Stimulated activated CD4-positive, alpha-beta T cell treated with anti-CD3 and anti-CD28 coated beads, TNF-alpha, amount 100 ng/mL, for 48 hours (primary cell): ENCODE measurements at regions not wholly inside any gene's neighbourhood (a gene's known extent, or its start where the extent isn't known, plus 50 kb on each side); places are given as distances from the start of the nearest gene placed in this dataset.
"Not testable (repeated sequence)": the region's sequence is repeated elsewhere in the genome, so short reads cannot be mapped to it uniquely, and the experiment has no call there.

ENCODE experiments used
- DNase-seq, 3 donors: peaks; one replicate each; pipeline ENCODE4 v3.0.0-alpha.2; 2020; ENCODE audit warnings: low read depth in 3 of 3

DNA sequence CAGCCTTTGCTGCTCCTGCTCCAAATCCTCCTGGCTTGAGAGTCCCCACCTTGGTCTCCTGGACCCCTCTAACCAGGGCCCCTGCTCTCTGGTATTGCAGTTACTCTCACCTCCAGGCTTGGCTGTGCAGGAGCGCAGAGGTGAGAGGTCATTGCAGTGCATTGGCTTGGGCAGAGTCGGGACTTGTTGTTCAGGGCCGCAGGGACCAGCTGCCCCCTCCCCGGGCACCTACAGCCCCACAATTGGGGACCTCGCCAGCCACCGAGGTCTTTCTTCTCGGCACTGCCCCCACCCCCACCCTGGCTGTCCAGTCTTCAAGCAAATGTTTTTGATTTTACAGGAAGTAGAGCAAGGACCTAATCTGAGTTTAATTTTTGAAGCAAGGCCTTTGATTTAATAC is 65.5 kb upstream of the FGF3 start:
- no peak for DNase-seq

DNA sequence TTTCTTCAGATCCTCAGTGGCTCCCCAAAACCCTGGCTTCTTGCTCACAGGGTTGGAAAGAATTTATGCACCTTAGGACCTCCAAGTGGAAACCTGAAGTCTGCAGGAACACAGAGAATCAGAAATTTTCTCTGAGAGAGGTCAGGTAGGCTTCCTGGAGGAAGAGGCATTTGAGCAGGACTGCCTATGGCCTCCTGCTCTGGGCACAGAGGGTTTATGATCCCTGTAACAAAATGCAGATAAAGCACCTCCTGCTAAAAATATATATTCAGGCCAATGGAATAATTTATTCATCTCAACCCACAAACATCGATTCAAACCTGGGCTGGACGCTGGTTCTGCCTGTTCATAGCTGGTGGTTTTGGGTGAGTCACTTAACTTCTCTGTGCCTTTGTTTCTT is 68.1 kb upstream of the FGF3 start:
- no peak for DNase-seq

DNA sequence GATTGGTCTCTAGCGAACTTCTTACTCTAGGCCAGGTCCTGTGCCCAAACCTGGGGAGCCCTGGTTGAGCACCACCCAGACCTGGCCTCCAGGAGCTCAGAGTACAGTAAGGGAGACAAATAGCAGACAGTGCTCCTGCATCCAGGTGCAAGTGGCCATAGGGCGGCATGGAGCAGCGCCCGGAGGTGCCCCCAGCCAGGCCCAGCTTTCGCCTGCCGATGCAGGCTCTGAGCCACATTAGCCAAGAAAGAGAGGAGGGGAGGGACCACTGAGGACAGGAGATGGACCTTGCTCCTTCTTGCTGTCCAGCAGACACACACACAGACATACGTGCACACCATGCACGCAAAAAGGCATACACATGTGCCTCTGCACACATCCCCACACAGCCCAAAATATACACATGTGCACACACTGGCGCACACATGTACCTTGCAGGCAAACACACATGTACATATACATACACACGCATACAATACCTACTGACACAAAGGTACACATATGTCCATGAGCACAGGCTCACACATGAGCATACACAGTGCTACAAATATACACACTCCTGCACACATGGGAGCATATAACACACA is 68.7 kb upstream of the FGF3 start:
- no peak for DNase-seq

DNA sequence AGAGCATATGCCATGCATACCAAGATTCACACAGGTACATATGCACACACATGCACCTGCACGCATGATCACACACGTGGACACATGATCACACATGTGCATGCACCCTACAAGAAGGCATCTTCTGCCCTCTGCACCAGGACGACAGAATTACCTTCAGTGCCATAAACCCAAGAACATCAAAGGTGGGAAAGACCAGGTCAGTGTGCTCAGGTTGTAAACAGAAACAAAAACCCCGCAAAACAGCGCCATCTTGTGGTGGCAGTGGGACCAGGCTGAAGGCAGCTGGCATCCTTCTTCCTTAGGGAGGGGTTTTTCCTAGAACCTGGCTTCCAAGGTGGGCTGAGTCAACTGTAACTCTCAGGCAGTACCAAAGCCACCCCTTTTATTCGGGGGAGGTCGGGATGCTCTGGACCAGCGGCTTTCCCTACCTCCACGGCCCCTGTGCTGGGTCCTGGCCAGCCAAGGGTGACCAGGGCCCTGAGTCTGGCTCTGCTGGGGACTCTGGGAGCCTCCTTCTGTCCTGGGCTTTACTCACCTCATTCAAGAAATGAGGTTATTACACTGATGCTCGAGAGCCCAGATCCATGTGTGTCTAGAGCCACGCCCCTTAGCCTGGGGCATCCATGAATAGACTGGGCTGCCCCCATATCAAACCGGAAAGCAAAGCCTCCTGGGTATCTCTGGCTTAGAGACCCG is 69.4 kb upstream of the FGF3 start:
- peak; percentile 21 to 58 (median 54) for DNase-seq

DNA sequence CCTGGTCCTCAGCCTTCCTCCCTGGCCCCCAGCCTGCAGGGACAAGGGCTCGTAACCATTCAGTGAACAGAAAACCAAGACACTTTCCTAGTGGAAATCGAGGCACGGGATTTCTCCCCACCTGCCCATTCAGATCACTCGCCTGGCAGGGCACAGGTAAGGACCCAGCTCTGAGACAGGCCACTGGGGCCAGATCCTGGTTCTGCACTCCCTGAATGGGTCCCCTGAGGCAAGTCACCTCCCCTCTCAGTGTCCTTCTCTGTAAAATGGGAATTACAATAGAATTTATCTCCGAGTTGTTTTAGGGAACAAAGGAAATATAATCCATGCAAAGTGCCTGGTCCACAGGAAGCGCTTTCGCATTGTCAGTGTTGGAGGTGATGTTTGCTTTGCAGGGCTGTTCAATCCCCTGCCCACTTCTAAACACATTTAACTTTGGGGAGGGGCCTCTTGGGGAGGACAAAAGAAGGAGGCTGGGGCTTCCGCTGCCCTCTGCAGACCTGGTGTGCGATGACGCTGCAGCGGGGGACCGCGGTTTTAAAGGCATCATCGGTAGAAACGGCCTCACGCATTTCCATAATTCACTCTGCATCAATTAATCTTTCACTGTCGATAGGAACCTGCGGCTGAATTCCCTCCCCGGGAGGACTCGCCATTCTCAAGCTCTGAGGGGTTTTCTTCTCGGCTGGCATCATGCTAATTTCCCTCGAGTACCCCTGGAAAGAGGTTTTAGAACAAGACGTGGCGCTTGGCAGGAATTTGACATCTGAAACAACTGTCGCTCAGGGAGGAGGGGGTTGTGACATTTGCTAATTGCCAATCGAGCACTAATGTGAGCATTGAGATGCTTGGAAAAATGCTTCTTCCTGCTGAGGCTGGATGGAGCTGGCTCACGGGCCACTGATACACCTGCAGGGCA is 70.4 kb upstream of the FGF3 start:
- DNase-seq, result no peak

DNA sequence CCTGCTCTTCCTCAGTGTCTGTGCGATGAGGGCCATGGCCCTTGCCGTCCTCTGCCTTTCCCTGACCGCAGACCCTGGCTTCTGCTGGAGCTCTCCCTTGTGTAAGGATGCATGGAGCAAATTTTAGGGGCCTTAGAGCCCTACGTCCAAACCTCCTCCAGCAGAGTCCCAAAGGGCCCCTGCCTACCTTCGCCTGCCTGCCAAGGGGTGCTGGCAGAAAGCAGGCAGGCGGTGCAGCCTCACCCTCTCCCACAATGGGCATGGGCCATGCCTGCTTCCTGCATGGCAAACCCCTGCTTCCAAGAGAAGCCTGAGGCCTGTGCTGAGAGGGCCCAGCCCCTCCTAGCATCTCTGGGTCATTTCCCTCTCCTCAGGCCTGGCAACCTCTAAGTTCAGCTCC is 71.3 kb upstream of the FGF3 start:
- DNase-seq, result no peak

DNA sequence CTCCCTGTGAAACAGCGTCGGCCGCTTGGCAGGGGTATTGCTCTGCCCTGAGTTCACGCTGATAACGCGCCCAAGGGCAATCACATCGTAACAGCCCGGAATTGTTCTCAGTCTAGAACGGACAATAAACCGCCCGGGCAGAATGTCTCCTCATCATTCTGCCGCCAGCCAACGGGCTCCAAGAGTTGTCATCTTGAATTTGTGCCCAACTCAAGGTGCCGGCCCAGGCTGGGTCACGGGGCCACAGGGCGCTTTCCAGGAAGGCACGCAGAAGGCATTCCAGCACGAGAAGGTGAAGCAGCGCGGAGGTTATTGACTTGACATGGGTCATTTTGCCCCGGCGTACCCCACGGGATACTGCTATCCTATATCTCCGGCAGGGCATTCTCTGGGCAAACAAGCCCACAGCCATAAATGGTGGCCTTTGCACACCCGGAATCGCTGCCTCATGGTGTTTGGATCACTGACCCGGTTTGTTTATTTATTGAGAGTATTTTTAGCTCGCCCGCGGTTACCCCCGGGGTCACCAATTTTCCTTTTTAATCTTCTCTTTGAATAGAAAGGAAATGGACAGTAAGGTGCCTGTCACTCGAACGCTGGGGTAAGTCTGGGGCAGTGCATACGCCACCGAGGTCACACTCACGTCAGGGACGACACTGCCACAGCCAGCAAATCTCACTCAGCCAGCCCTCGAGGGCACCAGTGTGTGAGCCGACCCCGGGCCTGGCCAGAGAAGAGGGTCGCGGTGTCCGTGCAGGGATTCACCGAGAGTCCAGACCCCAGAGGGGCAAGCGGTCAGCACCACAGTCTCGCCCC is 72.4 kb upstream of the FGF3 start:
- no peak for DNase-seq

DNA sequence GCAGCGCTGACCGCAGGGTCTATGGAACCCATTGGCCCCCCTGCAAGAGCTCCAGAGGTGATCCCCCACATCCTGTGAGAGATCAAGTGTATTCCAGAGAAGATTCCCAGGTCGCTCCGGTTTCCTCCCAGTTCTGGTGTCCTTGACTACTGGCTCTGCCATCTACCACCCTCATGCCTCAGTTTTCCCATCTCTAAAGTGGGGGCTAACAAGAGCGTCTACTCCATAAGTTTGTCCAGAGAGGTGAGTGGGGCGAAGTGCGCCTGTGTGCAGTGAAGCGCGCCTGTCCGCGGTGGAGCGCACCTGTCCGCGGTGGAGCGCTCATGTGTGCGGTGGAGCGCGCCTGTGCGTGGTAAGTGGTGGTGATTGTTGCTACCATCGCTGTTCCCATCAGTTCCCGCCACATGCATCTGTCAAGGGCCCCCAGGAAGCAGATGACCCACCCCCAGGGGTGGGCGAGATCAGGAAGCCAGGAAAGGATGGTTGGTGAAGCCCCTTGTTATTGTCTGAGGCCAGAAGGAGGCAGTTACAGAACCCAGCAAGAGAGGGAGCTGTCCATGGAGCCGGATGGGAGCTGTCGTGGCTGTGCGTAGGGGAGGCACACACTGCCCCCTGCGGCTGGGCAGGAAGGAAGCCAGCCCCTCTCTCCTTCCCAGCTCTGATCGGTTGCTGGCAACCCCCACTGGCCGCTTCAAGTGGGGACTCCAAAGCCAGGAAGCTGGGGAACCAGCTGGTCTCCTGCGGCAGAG is 73.2 kb upstream of the FGF3 start:
- no peak for DNase-seq

DNA sequence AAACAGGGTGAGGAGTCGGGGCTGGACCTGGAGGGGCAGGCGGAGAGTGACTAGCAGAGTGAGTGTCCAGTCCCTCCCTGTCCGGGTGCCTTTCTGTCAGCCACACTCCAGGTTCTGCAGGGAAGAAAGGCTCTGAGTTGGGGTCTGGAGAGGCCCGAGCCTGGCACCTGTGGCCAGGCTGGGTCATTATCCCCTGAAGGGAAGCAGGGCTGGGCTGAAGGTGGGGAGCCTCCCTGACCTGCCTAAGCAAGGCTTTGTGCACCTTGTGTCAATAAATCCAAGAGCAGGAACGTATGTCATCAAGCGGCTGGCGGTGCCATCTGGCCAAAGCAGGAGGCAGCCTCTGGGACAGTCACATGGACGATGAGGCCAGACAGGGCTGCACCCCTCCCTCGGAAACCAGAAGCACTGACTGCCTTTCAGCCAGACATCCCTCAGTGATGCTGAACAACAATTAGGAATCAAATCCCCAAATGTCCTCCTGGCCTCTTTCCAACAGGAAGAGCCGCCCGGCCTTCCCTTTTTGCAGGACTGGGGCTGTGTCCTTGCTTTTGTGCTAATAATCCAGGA is 73.9 kb upstream of the FGF3 start:
- no peak for DNase-seq

DNA sequence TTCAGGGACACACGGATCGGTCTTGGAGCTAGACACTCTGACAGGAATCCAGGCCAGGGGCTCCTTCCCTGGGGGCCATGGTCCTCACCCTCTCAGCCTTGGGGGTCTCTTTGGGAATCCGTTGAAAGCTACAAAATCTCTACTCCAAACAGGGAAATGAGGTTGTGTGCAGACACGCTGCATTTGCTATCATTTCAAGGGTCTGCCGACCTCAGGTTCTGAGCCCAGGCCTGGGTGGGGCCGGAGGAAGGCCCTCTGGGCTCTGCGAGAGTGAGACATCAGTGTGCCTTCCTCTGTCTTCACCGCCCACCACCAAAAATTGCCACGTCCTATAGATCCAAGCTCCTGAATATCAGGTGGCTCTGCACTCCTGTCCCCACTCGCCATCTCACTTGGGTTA is 74.4 kb upstream of the FGF3 start:
- DNase-seq, result no peak

DNA sequence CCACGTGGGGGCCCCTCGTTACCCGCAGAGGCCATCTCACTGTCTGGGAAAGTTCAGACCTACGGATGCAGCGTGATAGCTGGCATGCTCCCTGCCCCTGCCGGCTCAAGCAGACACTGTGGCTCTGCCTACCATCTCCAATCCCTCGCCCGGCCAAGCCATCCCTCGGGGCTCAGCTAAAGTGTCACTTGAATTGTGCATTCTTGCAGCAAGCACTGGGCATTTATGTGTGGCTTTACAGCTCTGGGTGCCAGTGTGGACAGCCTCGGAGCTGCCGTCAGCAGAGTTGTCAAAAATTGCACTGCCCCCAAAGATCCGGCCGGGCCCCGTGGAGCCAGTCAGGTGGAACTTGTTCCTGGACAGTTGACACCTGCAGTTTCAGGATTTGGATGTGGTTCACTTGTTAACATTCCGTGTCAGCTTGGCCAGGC is 75.0 kb upstream of the FGF3 start:
- no peak for DNase-seq

DNA sequence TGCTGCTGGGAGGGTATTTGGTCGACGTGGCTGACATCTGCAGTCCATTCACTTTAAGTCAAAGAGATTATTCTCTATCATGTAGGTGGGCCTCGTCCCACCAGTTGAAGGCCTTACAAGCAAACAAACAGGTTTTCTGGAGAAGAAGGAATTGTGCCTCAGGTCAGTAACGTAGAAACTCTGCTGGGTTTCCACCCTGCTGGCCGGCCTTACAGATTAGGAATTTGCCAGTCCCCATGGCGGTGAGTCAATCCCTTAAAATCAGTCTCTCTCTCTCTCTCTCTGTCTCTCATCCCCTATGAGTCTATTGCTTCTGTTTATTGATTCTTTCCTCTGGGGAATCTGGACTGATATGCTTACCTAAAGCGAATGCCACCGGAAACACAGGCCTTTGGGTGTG is 75.4 kb upstream of the FGF3 start:
- DNase-seq, result no peak

DNA sequence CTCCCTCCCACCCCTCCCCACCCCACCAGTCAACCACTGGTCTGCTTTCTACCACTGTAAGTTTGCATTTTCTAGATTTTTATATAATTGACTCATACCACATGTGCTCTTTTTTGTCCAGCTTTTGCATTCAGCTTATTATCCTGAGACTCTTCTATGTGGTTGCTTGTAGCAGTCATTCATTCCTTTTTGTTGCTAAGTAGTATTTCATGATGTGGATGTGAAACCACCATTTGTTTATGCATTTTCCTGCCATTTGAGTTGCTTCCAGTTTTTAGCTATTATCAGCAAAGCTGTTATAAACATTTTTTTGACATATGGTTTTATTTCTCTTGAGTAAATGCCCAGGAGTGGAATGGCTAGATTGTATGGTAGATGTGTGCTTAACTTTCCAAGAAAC is 77.0 kb upstream of the FGF3 start:
- DNase-seq, result no peak

DNA sequence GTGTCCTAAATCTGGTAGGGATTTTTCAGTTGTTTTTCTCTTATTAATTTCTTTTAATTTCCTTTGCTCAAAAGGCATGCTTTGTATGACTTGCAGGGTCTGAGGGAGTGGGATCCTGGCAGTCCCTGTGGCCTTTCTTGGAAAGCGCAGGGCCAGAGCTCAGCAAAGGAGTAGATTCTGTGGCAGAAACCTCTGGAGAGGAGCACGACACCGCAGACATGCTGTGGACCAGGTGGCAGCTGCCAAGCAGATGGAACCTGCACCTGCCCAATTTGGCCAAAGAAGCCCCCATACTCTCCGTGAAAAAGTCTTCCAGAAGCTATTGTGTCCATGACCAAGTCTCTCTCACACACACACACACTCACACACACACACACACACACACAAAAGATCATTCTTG is 78.9 kb upstream of the FGF3 start:
- DNase-seq, result no peak

DNA sequence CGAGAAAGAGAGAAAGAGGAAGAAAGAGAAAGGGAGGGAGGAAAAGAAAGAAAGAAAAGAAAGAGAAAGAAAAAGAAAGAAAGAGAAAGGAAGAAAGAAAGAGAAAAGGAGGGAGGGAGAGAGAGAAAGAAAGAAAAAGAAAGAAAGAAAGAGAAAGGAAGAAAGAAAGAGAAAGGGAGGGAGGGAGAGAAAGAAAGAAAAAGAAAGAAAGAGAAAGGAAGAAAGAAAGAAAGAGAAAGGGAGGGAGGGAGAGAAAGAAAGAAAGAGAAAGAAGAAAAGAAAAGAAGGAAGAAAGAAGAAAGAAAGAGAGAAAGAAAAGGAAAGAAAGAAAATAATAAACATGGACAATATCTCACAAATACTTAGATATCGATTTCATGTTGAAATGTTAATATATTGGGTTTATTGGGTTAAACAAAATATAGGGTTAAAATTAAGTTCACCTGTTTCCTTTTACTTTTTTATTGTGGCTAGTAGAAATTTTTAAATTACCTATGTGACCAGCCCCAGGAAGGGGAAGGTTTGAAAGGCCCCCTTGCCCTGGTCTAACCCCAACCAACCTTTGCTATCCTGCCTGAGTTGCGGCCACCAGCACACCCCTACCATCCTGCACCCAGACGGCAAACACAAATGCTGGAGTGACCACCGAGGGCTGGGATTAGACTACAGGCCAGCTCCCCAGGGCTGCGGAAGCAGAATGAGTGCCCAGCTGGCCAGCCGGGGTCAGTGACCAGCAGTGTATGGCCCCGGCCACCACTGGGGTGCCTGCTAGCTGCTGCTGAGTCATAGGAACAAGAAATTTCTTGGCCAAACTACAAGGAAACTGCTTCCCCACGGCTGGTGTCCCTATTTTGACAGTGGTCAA is 81.0 kb upstream of the FGF3 start:
- no peak for DNase-seq

DNA sequence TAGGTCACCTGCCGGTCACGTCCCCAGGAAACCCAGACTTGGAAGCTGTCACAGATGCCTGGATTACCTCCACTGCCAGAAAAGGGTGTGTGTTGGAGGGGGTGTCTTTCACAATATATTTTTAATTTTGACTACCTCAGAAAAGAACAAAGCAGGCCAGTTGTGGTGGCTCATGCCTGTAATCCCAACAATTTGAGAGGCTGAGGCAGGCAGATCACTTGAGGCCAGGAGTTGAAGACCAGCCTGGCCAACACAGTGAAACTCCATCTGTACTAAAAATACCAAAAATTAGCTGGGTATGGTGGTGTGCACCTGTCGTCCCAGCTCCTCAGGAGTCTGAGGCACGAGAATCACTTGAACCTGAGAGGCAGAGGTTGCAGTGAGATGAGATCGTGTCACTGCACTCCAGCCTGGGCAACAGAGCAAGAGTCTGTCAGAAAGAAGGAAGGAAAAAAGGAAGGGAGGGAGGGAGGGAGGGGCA is 81.6 kb upstream of the FGF3 start:
- DNase-seq, result not testable (repeated sequence)

DNA sequence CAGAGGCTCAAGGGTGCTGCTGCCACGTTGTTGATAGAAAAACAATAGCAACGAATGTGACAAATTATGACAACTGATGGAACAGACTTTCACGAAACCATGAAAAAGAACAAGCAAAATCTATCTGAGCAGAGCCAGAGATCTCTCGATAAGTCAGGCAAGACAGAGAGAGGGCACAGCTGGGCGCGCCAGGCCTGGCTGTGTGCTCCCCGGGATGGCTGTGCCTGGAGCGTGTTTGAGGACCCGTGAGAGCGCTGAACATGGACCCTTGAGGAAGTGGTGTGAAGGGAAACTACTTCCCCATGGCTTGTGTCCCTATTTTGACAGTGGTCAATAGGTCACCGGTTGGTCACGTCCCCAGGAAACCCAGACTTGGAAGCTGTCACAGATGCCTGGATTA is 83.1 kb upstream of the FGF3 start:
- no peak for DNase-seq

DNA sequence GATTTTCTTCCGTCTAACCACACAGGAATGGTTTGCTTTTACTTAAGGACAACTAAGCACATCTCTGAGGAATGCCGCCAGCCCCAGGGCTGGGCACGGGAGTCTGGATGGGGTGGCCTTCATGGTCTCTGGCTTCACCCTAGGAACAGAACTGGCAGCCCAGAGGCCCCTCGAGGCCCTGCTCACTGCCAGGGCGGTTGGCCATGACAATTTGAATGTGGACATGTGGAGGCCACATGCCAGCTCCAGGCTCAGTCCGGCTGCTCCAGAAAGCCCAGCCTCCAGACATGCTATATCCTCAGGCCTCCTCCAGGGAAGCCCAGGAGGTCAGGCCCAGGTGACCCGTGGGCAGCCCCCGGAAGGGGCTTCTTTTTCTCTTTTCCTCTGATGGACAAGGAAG is 84.0 kb upstream of the FGF3 start:
- no peak for DNase-seq

DNA sequence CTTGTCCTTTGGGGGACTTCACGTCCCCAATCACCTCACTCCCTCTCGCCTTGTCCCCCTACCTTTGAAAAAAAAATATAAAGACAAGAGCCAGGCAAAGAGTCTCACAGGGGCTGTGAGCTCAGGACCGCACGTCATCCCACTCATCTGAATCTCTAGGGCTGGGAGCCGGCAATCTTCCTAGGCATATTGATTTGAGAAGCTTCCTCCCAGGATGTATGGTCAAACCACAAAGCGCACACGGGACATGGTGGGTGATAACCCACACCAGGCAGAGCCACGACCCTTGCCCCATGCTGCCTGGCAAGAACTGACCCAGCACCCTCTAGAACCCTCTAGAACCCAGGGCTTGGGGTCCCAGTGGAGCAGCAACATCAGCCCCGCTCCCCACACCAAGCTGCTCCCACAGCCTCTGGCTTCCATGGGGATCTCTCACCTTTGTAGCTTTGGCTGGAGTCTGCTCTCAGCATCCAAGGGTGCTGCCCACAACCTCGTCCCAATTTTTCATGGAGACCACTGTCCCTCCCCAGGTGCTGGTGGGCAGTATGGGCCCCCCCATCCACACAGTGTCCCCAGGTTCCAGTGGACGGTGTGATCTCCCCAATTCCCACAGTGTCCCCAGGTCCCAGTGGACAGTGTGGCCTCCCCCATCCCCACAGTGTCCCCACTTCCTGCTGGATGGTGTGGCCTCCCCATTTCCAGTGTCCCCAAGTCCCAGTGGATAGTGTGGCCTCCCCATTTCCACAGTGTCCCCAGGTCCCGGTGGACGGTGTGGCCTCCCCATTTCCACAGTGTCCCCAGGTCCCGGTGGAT is 85.2 kb upstream of the FGF3 start:
- DNase-seq, result no peak
